Central memory CD8-positive, alpha-beta T cell (primary cell): ENCODE measurements at regions not wholly inside any gene's neighbourhood (a gene's known extent, or its start where the extent isn't known, plus 50 kb on each side); places are given as distances from the start of the nearest gene placed in this dataset.

Experiments used
- ATAC-seq: fragments of 150-1000 bp; cut with Tn5 transposase; replicated peaks from 2 replicates; pipeline ENCODE4 v1.10.0; 2022; ENCODE audit warnings: mild to moderate bottlenecking, moderate FRiP score, moderate number of reproducible peaks; ENCODE audit not compliant: poor library complexity, severe bottlenecking; ENCODE audit errors: extremely low read depth
- DNase-seq, 2 donors: peaks; one replicate each; pipeline ENCODE4 v3.0.0; 2021; ENCODE audit warnings: low spot score in 2 of 2
- H3K27ac Mint-ChIP-seq: one replicate; pipeline ENCODE4 v1.8.0; 2022; ENCODE audit warnings: low read depth, mild to moderate bottlenecking, moderate library complexity, mixed read lengths
- H3K27me3 Mint-ChIP-seq: one replicate; pipeline ENCODE4 v1.8.0; 2022; ENCODE audit warnings: mixed read lengths
- H3K36me3 Mint-ChIP-seq: one replicate; pipeline ENCODE4 v1.8.0; 2022; ENCODE audit warnings: mild to moderate bottlenecking, moderate library complexity, mixed read lengths; ENCODE audit not compliant: insufficient read depth
- H3K4me1 Mint-ChIP-seq: one replicate; pipeline ENCODE4 v1.8.0; 2022; ENCODE audit warnings: mixed read lengths
- H3K4me3 Mint-ChIP-seq: one replicate; pipeline ENCODE4 v1.8.0; 2022; ENCODE audit warnings: mild to moderate bottlenecking, moderate library complexity, mixed read lengths
- H3K9me3 Mint-ChIP-seq: one replicate; pipeline ENCODE4 v1.8.0; 2022; ENCODE audit warnings: mixed read lengths

DNA sequence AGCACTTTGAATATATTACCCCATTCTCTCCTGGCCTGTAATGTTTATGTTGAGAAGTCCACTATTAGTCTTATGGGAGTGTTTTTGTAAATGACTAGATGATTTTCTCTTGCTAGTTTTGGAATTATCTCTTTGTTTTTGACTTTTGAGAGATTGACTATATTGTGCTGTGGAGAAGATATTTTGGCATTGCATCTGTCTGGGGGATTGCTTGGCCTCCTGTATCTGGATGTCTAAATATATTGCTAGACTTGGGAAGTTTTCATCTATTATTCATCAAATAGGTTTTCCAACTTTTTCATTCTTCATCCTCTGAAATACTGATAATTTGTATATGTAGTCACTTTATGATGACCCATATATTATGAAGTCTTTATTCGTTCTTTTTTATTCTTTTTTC, 277.1 kb upstream of the PCDH15 start:
- Mint-ChIP-seq H3K27ac (no peak overlapping the region), H3K27me3 (no peaks in the 10 kb centered on the region), H3K4me1 (no peaks in the 10 kb centered on the region), H3K9me3 (peaks cover 5% of the 10 kb centered on the region), H3K36me3 (no peaks in the 10 kb centered on the region), H3K4me3 (no peak overlapping the region)
- no peak for DNase-seq
- ATAC-seq: no peak

DNA sequence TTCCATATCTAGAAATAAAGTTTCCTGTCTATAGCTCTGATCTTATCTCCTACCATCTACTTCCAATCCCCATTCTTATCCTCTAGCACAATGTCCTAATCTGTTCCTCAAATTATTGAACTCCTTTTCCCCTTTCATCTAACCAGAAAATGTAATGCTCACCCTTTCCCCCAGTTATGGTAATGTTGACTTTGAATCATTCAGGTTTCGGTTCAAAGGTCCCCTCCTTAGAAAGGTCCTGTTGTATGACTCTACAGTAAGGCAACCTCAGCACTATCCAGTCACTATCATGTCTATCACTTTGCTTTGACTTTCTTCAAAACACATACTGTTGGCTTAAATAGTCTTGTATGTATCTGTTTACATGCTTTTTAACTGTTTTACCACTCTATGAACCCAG, 264.2 kb upstream of the PCDH15 start:
- H3K36me3 Mint-ChIP-seq: no peaks in the 10 kb centered on the region
- no peak overlapping the region for H3K4me3 Mint-ChIP-seq
- H3K4me1 Mint-ChIP-seq: no peaks in the 10 kb centered on the region
- H3K27me3 Mint-ChIP-seq: no peaks in the 10 kb centered on the region
- H3K27ac Mint-ChIP-seq: no peak overlapping the region
- DNase-seq (no peak), ATAC-seq (no peak)
- peaks cover 9% of the 10 kb centered on the region for H3K9me3 Mint-ChIP-seq

DNA sequence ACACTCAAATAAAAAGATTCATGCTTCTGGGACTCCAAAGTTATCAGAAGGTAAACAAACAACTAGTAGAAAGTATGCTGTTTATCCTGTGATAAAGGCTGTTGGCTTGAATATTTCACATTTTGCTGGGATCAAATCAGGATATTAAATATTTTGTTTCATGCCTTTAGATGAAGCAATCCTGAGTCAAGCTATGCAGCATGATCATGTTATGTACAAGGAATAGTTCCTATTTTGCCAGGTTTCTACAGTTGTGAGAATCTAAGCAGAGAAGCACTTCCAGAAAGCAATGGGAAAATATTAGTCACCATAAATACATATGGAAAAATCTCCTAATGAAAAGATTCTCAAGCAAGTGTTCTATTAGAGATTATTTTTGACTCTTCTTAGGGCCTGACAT, 262.8 kb upstream of the PCDH15 start:
- peaks cover 9% of the 10 kb centered on the region for H3K9me3 Mint-ChIP-seq
- H3K27me3 Mint-ChIP-seq: no peaks in the 10 kb centered on the region
- no peak overlapping the region for H3K27ac Mint-ChIP-seq
- no peak for ATAC-seq
- H3K4me1 Mint-ChIP-seq: no peaks in the 10 kb centered on the region
- no peaks in the 10 kb centered on the region for H3K36me3 Mint-ChIP-seq
- DNase-seq: no peak
- no peak overlapping the region for H3K4me3 Mint-ChIP-seq

DNA sequence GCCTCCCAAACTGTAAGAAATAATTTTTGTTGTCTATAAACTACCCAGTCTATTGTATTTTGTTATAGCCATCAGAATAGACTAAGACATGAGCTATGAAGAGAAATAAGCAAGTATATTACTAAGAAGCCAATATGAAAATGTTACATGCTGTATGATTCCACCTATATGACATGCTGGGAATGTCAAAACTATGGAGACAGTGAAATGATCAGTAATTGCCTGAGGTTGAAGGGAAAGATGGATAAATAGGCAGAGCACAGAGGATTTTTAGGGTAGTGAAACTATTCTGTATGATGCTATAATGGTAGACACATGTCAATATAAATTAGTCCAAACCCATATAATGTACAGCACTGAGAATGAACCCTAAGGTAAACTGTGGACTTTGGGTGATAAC, 261.3 kb upstream of the PCDH15 start:
- H3K27me3 Mint-ChIP-seq: no peaks in the 10 kb centered on the region
- ATAC-seq (no peak), DNase-seq (no peak)
- H3K9me3 Mint-ChIP-seq: peaks cover 13% of the 10 kb centered on the region
- no peak overlapping the region for H3K4me3 Mint-ChIP-seq
- H3K27ac Mint-ChIP-seq: no peak overlapping the region
- no peaks in the 10 kb centered on the region for H3K36me3 Mint-ChIP-seq
- no peaks in the 10 kb centered on the region for H3K4me1 Mint-ChIP-seq

DNA sequence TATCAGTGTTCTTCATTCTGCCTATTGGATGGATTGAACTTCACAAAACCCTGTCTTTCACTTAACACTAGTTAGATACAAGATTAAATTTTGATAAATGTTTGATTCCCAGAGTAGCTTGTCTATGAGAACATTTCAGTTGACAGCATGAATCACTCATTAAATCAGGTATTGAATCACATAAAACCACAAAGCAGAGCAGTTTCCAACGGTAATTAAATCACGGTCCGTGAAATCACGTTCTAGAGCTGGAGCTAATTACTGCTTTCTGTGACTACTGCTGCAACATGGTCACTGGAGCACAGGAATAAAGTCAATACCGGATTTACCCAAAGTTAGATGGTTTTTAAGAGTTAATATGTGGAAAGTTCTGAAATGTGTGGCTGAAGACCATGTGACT, 257.8 kb upstream of the PCDH15 start:
- Mint-ChIP-seq H3K4me1 (no peaks in the 10 kb centered on the region), H3K36me3 (peaks cover 2% of the 10 kb centered on the region), H3K9me3 (peaks cover 22% of the 10 kb centered on the region), H3K27ac (no peak overlapping the region), H3K4me3 (no peak overlapping the region), H3K27me3 (no peaks in the 10 kb centered on the region)
- no peak for DNase-seq
- ATAC-seq: no peak

DNA sequence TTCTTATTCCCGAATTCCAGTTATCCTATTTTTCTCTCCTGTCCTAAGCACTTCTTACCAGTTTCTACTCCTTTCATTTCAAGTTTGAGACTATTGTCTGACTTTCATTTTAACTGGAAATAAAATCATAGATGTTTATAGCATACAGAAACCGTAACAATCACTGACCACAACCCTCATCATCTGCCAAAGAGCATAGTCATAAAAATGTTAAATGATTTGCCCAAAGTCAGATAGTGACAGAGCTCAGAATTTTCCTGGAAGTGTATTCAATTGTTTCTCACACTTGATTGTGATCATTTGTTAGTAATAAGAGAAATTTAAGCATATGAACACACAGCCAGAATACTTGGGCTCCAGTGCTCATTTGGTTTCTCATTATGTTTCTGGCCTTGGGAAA, 250.5 kb upstream of the PCDH15 start:
- Mint-ChIP-seq H3K27ac (no peak overlapping the region), H3K9me3 (peaks cover 13% of the 10 kb centered on the region)
- no peak for ATAC-seq

DNA sequence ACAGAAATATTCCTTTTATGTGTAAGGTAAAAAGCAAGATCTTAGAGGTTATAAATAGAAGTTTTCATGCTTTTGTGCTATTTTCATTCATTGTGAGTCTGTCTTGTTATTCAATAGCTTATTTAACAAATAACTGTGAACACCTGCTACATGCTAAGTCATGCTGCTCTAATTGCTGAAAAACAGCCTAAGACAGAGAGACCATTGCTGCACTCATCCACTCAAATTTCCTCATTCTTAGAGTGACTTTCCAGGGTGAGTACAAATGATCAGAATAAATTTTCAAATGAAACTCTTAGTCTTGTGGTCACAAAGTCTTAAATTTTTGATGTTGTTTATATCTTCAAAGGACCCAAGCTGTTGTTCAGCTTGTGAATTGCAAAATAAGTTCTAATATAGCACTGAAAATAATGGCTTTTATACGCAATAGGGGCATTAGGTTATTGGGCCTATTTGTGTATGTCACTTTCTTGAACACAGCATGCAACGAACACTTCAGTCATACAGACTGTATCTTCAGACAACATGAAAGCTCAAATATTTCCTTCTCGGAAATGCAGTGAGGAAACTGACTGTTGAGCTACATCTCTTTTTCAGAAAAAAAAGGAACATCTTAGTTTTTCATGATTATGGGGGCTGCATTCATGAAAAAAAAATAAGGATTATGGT, 247.9 kb upstream of the PCDH15 start:
- ATAC-seq (no peak), DNase-seq (no peak)
- H3K4me3 Mint-ChIP-seq: no peak overlapping the region
- no peaks in the 10 kb centered on the region for H3K36me3 Mint-ChIP-seq
- no peaks in the 10 kb centered on the region for H3K27me3 Mint-ChIP-seq
- no peaks in the 10 kb centered on the region for H3K4me1 Mint-ChIP-seq
- peaks cover under 1% of the 10 kb centered on the region for H3K9me3 Mint-ChIP-seq
- H3K27ac Mint-ChIP-seq: no peak overlapping the region

More for the DNA sequence above, 250.5 kb upstream of the PCDH15 start:
- Mint-ChIP-seq H3K4me3 (no peak overlapping the region), H3K36me3 (peaks cover 2% of the 10 kb centered on the region), H3K4me1 (no peaks in the 10 kb centered on the region), H3K27me3 (no peaks in the 10 kb centered on the region)
- no peak for DNase-seq

DNA sequence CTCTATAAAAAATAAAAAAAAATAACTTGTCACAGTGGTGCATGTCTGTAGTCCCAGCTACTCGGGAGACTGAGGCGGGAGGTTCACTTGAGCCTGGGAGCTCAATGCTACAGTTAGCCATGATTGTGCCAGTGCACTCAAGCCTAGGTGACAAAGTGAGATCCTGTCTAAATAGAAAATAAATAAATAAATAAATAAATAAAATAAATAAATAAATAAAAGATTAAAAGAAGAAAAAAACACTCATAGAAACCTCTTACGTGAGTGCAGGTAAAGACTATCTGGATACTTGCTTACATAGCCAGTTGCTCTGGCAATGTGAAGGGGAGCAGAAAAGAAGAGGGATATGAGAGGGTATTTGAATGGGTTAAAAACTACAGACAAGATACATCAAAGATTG, 242.5 kb upstream of the PCDH15 start:
- no peak for DNase-seq
- no peak for ATAC-seq
- no peaks in the 10 kb centered on the region for H3K27me3 Mint-ChIP-seq
- H3K36me3 Mint-ChIP-seq: no peaks in the 10 kb centered on the region
- H3K4me3 Mint-ChIP-seq: no peak overlapping the region
- H3K4me1 Mint-ChIP-seq: no peaks in the 10 kb centered on the region
- H3K9me3 Mint-ChIP-seq: peaks cover 13% of the 10 kb centered on the region
- H3K27ac Mint-ChIP-seq: no peak overlapping the region

DNA sequence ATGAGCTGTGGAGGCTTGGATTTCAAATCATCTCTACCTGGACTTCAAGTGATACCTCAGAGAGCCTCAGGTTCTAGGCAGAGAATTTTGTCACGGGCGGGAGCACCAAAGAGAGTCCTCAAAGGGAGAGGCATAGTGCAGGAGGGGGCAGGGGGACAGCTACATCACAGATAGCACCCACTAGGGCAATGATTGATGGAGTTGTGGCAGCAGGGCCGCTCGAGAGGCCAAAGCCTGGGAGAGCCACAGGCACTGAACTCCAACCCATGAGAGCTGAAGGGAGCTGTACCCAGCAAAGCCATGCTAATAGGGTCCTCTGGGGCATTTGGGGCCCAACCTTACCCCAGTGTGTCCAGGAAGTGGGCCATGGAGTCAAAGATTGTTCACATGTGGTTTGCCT, 232.0 kb upstream of the PCDH15 start:
- Mint-ChIP-seq H3K27me3 (no peaks in the 10 kb centered on the region), H3K36me3 (no peaks in the 10 kb centered on the region), H3K9me3 (peaks cover 36% of the 10 kb centered on the region), H3K27ac (no peak overlapping the region), H3K4me1 (no peaks in the 10 kb centered on the region), H3K4me3 (no peak overlapping the region)
- no peak for DNase-seq
- no peak for ATAC-seq

DNA sequence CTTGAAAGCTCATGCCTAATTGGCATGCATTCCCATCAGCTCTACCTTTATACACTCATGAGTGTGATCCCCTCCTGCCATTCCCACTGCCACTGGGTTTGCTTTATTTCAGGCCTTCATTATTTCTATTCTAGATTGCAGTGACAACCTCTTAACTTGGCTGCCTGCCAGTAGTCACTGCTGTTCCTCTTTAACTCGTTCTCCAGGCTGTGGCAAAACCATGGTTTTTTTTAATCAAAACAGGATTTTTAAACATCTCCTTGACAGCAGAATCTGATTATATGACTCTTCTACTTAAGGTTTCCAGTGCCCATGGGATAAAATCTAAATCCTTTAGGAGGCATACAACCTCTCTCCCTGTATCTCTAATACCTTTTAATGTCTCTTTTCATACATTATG, 223.7 kb upstream of the PCDH15 start:
- DNase-seq: no peak
- no peak overlapping the region for H3K4me3 Mint-ChIP-seq
- H3K9me3 Mint-ChIP-seq: peaks cover 23% of the 10 kb centered on the region
- ATAC-seq: no peak
- no peaks in the 10 kb centered on the region for H3K27me3 Mint-ChIP-seq
- H3K27ac Mint-ChIP-seq: no peak overlapping the region
- H3K4me1 Mint-ChIP-seq: no peaks in the 10 kb centered on the region
- peaks cover 2% of the 10 kb centered on the region for H3K36me3 Mint-ChIP-seq

DNA sequence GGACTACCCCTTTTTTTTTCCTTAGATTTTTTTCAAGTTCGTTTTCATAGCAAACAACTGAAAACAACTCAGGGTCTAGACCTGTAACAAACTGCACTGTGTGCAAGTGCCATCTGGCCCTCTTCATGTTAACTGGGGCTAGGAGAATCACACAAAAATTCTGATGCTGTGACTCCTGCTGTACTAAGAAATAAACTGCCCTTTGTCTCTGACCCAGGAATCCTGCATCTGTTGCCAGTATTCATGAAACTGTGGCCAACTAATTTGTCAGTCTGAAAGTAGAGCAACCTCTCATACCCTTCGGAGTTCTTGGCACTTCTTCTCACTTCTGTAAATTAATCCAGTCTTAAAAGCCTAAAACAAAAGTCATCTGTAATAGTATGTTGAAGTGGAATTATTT, 218.4 kb upstream of the PCDH15 start:
- no peak for ATAC-seq
- Mint-ChIP-seq H3K27ac (no peak overlapping the region), H3K36me3 (no peaks in the 10 kb centered on the region), H3K4me3 (no peak overlapping the region), H3K9me3 (peaks cover 11% of the 10 kb centered on the region), H3K4me1 (no peaks in the 10 kb centered on the region), H3K27me3 (no peaks in the 10 kb centered on the region)
- DNase-seq: no peak

DNA sequence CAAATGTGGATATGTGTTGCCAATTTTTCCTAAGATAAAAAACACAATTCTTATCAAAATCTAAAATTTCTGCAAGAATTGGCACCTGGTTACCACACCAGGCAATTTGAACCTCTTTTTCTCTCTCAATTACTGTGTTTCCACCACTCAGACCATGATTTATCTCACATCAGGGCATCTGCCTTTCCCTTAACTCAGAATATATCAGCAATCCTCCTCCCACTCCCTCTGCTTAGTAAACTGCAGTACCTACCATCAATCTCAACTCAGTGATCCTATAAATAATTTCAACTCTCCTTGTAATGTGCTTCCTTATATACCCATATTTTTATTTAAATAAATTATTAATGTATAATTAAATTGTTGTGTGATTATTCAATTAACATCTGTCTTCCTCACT, 212.3 kb upstream of the PCDH15 start:
- H3K4me3 Mint-ChIP-seq: no peak overlapping the region

DNA sequence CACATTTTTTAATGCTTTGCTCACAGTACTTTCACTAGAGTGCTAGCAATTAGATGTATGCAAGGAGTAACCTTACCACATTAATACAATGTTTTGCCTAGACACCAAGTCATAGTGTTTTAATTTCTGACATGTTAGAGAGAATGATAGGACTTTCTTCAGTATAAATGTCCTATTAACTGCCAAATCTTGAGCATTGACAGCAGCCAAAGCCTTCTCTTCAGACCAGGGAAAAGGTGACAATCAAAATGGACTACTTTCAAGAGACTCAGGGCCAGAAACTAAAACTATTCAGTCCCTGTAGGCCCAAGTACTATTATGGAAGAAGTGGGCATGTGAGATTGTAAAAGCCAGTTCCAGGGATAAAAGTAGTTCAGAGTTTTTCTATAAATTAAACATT, 201.4 kb upstream of the PCDH15 start:
- Mint-ChIP-seq H3K36me3 (peaks cover 2% of the 10 kb centered on the region), H3K9me3 (peaks cover 18% of the 10 kb centered on the region), H3K4me1 (no peaks in the 10 kb centered on the region), H3K27me3 (no peaks in the 10 kb centered on the region), H3K27ac (no peak overlapping the region), H3K4me3 (no peak overlapping the region)
- ATAC-seq (no peak), DNase-seq (no peak)

More for the DNA sequence above, 212.3 kb upstream of the PCDH15 start:
- Mint-ChIP-seq H3K27me3 (no peaks in the 10 kb centered on the region), H3K27ac (no peak overlapping the region), H3K4me1 (no peaks in the 10 kb centered on the region), H3K9me3 (peaks cover 5% of the 10 kb centered on the region), H3K36me3 (no peaks in the 10 kb centered on the region)
- no peak for DNase-seq
- no peak for ATAC-seq

DNA sequence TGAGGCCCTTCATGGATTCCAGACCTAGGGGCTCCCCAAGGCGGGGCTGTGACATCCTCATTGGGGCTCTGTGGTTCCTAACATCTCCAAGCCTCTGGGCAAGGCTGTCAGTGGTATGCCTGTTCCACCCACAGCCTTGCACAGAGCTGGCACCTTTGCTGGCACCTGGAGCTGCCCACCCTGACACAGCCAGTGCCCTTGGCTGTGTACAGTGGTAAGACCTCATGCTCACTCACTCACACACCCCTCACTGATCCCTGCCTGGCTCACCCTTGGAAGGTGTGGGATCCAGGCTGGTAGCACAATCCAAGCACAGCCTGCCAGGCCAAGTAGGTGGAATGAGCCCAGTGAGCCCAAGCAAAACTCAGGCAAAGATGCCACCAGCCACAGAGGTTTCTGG, 200.4 kb upstream of the PCDH15 start:
- ATAC-seq (no peak), DNase-seq (no peak)

More for the DNA sequence above, 200.4 kb upstream of the PCDH15 start:
- H3K4me3 Mint-ChIP-seq: no peak overlapping the region
- no peaks in the 10 kb centered on the region for H3K4me1 Mint-ChIP-seq
- peaks cover 12% of the 10 kb centered on the region for H3K9me3 Mint-ChIP-seq
- H3K27ac Mint-ChIP-seq: no peak overlapping the region
- peaks cover 2% of the 10 kb centered on the region for H3K36me3 Mint-ChIP-seq
- H3K27me3 Mint-ChIP-seq: no peaks in the 10 kb centered on the region
